ENCODE measurements at regions not wholly inside any gene's neighbourhood (a gene's known extent, or its start where the extent isn't known, plus 50 kb on each side); places are given as distances from the start of the nearest gene placed in this dataset.
"Not testable (repeated sequence)": the region's sequence is repeated elsewhere in the genome, so short reads cannot be mapped to it uniquely, and the experiment has no call there.

GRCh38 chr10:45056806-45057205, 56.1 kb downstream of the ZNF22 start:
- DNase-seq (ENCODE audit: low read depth in 2 of 2): not testable (repeated sequence)

DNA sequence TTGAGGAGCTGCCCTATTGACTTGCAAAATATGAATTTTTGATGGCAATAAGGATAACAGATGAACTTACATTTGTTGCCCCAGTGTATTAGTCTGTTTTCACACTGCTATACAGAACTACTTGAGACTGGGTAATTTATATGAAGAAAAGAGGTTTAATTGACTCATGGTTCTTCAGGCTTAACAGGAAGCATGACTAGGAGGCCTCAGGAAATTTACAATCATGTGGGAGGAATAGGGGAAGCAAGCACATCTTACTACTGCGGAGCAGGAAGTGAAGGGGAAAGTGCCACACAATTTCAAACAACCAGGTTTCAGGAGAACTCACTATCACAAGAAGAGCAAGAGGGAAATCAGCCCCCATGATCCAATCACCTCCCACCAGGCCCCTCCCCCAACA, 57.9 kb downstream of the ZNF22 start:
- no peak for DNase-seq (ENCODE audit: low read depth in 2 of 2)

- no peak for DNase-seq (ENCODE audit: low read depth in 2 of 2)
Measured at GRCh38 chr10:45058992-45059561, 58.4 kb downstream of the ZNF22 start.

DNA sequence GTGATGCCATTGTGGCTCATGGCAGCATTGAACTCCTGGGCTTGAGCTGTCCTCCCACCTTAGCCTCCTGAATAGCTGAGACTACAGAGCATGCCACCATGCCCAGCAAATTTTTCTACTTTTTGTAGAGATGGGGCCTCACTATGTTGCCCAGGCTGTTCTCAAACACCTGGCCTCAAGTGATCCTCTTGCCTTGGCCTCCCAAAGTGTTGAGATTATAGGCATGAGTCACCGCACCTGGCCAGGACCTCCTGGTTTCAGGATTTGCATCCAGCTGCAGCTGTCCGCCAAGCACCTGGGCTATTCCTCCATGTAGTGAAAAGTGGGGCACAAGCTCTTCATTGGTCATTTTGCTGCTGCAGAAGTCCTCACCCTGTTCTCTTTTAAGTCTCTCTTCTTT, 58.9 kb downstream of the ZNF22 start:
- DNase-seq (ENCODE audit: low read depth in 2 of 2): no peak

DNA sequence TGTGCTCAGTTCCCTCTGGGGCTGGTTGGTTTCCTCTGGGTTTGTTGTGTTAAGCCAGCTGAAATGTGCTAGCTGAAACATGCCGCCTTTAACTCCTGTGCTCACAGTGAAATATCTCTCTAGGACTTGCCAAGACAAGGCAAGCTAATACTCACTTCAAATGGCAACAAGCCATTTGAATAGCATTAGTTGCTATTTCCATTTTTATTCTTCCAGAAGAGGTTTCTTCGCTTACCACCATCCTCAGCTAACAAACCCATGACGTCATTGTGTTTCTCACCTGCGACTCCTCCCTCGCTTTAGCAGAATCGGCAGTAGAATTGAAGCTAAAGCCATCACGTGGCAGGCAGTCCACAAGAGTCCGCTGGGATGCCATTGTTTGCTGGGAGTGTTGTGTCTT, 61.3 kb downstream of the ZNF22 start:
- no peak for DNase-seq (ENCODE audit: low read depth in 2 of 2)

DNA sequence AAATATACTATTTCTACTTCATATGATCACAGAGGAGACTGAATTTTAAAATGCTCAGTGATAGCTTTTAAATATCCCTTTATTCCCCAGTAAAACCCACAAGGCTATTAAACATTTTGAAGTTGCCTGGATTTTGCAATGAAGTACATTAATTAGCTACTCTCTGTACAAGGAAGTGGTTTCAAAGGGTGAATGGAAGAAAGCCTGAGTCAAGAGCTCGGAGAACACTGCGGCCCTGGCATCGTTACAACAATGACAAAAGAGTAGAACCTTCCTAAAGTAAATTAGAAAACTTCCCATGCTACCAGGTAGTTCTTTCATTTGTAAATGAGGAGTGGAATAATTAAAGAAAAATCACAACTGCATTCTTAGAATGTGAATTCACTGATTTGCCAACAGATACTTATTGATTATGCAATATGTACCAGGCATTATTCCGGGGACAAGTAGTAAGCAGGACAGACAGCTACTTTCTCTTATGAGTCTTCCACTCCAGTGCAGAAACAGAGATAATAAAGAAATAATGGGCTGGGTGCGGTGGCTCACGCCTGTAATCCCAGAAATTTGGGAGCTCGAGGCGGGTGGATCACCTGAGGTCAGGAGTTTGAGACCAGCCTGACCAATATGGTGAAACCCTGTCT, 63.0 kb downstream of the ZNF22 start:
- DNase-seq (ENCODE audit: low read depth in 2 of 2): no peak

GRCh38 chr10:45064998-45065397, 64.3 kb downstream of the ZNF22 start:
- no peak for DNase-seq (ENCODE audit: low read depth in 2 of 2)

DNA sequence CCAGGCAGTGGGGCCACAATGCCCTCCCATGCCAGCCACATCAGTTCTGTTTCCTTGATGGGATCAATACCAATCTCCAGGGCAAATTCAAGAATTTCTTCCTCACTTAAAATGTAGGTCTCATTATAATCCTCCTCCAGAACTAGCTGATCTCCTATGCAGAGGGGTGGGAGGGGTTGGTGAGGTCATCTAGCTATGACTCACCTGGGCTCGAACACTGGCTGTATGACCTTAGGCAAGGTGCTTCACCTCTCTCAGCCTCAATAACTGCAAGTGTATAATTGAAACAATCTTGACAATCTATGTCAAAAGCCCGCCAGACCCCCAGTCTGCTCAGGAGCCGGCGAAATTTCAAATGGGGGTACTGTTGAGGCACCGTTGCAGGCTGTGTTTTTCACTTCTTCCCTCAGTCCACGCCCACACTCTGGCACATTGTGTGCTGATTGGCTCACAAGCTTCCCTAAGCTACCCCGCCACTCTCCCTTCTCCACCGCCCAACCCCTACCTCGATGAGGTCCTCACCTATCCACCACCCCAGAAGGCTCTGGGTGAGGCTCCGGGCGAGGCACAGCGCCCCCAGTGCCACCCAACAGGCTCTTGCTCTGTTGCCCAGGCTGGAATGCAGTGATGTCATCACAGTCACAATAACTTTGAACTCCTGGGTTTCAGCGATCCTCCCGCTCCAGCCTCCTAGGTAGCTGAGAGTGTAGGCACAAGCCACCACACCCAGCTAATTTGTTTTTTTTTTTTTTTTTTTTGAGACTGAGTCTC, 70.5 kb downstream of the ZNF22 start:
- DNase-seq (ENCODE audit: low read depth in 2 of 2): no peak

DNA sequence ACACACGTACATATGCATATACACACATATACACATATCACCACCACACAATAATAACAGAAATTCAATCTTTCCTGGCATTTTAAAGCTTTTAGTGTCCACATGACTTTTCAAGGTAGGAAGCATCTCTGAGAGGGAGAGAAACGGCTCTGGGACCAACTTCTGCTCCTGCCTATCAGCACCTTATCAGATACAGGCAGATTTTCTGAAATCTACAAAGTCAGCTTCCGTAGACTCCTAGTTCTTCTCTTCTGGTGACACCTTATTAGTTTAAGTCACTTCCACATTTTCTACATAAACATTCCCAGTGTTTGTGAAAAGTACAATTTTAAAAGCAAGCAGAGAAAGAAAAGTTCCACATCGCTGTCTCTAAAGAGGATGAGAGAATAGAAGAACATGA, 74.5 kb downstream of the ZNF22 start:
- DNase-seq (ENCODE audit: low read depth in 2 of 2): no peak

DNA sequence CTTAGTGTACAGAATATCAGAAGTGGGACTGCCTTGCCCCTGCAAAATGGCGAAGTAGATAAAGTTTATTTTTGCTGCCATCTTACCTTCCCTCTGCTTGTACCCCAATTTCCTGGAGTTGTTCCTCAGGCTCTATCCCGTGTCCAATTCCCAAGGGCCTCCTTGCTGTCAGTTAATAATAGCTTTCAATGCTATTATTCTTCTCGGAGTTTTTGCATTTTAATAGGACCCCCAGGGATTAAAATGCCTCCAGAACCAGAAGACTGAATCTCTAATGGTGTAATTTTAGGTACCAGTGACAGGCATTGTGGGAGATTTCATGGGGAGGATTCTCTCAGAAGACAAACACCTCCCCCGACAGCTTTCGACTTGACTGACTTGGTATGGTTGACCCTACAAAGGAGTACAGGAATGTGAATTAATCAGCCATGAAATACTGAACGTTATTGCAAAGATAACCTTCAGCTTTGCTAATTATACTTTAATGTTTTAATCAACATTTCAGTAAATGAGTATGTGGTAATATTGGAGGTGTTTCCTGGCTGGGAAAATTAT, 75.2 kb downstream of the ZNF22 start:
- no peak for DNase-seq (ENCODE audit: low read depth in 2 of 2)

- no peak for DNase-seq (ENCODE audit: low read depth in 2 of 2)
Measured at GRCh38 chr10:45076891-45077290, 76.2 kb downstream of the ZNF22 start.

GRCh38 chr10:45080331-45080730, 79.6 kb downstream of the ZNF22 start:
- no peak for DNase-seq (ENCODE audit: low read depth in 2 of 2)

DNA sequence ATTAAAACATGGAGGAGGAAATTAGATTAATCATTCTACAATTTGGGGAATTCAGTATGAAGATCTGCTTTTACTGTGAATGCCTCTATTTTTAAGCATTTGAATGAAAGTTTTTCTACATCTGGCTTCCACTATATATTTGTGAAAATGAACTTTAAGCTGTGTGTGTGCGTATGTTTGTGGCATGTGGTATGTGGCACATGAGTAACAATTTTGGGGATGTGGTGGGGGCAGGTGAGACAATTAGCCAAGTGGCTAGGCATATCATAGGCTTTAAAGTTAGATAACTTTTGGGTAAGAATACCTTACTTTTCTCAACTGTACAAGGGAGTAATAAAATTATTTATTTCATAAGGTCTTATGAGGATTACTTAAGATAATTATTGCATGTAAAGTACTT, 81.5 kb downstream of the ZNF22 start:
- no peak for DNase-seq (ENCODE audit: low read depth in 2 of 2)

- DNase-seq (ENCODE audit: low read depth in 2 of 2): no peak
Measured at GRCh38 chr10:45091968-45092367, 91.2 kb downstream of the ZNF22 start.

DNA sequence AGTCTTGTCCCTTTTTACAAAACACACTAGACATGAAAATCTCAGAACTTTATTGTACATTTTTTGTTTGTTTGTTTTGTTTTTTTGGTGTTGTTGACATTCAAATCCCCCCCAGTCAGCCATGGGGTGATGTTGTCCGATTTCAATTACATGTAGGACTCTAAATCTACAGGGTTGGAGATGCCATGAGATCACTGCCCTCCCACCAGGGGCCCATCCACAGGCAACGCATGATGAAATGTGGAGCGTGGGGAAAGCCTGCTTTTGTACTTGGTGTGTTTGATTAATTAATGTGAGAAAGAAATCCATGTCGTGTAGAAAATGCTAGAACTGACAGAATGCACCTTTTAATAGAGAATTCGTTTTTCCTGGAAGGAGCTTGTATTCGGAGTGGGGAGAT, 93.2 kb downstream of the ZNF22 start:
- DNase-seq (ENCODE audit: low read depth in 2 of 2): no peak

GRCh38 chr10:45095286-45095685, 94.6 kb downstream of the ZNF22 start:
- no peak for DNase-seq (ENCODE audit: low read depth in 2 of 2)

DNA sequence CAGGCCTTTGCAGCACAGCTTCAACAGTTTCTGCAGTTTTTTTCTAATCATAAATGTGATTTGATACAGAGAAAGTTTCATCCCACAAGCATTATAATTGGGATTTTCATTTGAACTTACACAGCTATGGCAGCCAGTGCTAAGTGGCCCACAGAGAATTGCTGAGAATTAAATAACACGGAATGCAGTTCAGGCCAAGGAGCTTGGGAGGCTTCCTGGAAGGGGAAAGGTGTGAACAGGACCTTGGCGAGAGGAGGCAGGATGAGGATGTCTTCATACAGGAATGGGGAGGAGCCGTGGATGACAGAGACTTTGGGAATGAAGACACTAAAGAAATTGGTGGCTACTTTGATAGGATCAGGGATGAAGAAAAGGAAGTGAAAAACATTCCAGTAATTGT, 95.3 kb downstream of the ZNF22 start:
- no peak for DNase-seq (ENCODE audit: low read depth in 2 of 2)

DNA sequence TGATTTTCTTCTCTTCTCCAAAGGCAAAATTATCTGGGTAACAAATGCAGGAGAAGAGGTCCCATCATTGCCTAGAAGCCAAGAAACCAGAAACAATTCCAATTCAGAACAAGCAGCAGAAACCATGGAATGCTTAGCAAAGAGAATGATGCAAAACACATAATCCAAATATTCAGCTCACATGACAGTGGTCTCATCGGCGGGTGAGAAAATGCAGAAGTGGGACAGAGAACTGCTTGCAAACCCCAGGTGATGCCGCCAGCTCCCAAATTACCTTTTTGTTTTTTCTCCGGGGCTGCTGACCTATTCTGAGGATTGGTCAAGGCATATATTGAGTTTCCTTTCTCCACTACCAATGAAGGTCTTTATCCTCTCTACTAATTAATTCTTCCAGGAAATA, 99.7 kb downstream of the ZNF22 start:
- DNase-seq (ENCODE audit: low read depth in 2 of 2): no peak

- DNase-seq (ENCODE audit: low read depth in 2 of 2): no peak
Measured at GRCh38 chr10:45104674-45105073, 104.0 kb downstream of the ZNF22 start.

- not testable (repeated sequence) for DNase-seq (ENCODE audit: low read depth in 2 of 2)
Measured at GRCh38 chr10:45105309-45105708, 104.6 kb downstream of the ZNF22 start.

DNA sequence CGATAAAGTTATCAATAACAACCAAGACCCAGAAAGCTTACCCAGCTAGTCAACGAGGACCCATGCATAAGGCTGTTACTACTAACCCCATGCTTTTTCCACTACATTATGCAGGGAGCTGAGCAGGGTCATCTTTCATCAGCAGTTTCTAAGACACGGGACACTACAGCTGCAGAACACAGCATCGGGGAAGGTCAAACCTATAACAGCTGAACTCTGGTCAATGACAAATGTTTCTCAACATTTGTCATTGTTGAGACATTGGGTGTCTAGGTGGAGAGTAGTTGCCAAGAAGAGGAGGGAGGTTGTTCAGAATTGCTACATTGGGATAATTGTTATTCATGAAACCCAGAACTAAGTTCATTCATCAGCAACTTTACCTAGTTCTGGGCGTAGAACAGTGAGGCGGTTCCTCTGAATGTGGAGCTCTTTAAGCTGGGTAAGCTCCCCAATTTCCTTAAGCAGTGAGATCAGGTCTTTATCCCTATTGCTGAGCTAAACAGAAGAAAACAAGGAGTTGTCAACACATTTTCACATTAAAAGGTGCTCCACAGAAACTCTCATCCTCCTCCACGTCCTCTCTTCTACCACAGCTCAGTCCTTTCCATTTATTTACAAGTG, 105.6 kb downstream of the ZNF22 start:
- no peak for DNase-seq (ENCODE audit: low read depth in 2 of 2)

DNA sequence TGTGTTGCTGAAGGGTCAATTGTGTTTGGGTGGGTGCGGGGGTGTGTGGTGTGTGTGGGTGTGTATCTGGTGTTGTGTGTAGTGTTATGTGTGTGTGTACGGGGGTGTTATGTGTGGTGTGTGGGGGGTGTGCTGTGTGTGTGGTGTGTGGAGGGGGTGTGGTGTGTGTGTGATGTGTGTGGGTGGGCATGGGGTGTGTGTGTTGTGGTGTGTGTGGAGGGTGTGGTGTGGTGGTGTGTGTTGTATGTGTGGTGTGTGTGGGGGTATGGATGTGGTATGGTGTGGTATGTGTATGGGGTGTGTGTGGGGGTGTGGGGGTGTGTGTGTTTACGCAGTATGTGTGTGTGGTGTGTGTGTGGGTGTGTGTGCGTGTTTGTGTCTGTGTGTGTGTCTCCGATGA, 110.8 kb downstream of the ZNF22 start:
- no peak for DNase-seq (ENCODE audit: low read depth in 2 of 2)

DNA sequence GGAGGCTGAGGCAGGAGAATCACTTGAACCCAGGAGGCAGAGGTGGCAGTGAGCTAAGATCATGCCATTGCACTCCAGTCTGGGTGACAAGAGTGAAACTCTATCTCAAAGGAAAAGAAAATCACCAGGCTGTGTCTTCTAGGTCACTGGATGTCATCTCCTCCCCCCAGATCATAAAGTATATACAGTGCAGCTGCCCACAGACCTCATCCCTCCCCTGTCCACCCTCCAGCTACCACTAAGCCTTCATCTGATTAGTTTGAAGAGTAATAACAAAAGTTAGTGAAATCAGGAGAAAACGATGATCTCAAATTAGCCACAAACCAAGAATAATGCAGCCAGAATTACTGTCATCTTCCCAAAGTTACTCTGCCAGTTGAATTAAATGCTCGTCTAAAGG, 117.2 kb downstream of the ZNF22 start:
- not testable (repeated sequence) for DNase-seq (ENCODE audit: low read depth in 2 of 2)
